ENCODE measurements at regions not wholly inside any gene's neighbourhood (a gene's known extent, or its start where the extent isn't known, plus 50 kb on each side); places are given as distances from the start of the nearest gene placed in this dataset.

- no peak for TF ChIP-seq CTCF (IDR thresholded peaks at IDR 0.05; ENCODE audit: control insufficient read depth, extremely low read depth, insufficient read depth)
- no peak overlapping the region for H3K4me3 ChIP-seq (ENCODE audit: low read depth, low read length)
- DNase-seq (ENCODE audit: low read depth) = no peak
Observed at GRCh38 chr3:194960446-194961032, 274.9 kb downstream of the FAM43A start.

- no peak for DNase-seq (ENCODE audit: low read depth)
- TF ChIP-seq CTCF (IDR thresholded peaks at IDR 0.05; ENCODE audit: control insufficient read depth, extremely low read depth, insufficient read depth) = no peak
- H3K4me3 ChIP-seq (ENCODE audit: low read depth, low read length) = no peak overlapping the region
Observed at GRCh38 chr3:194961149-194961548, 275.5 kb downstream of the FAM43A start.

- TF ChIP-seq CTCF (IDR thresholded peaks at IDR 0.05; ENCODE audit: control insufficient read depth, extremely low read depth, insufficient read depth) = no peak
- DNase-seq (ENCODE audit: low read depth) = no peak
- H3K4me3 ChIP-seq (ENCODE audit: low read depth, low read length) = no peak overlapping the region
Observed at GRCh38 chr3:194961571-194961970, 275.9 kb downstream of the FAM43A start.

GRCh38 chr3:194962056-194962455, 276.4 kb downstream of the FAM43A start:
- no peak for DNase-seq (ENCODE audit: low read depth)
- no peak for TF ChIP-seq CTCF (IDR thresholded peaks at IDR 0.05; ENCODE audit: control insufficient read depth, extremely low read depth, insufficient read depth)
- H3K4me3 ChIP-seq (ENCODE audit: low read depth, low read length) = no peak overlapping the region

- TF ChIP-seq CTCF (IDR thresholded peaks at IDR 0.05; ENCODE audit: control insufficient read depth, extremely low read depth, insufficient read depth) = no peak
- H3K4me3 ChIP-seq (ENCODE audit: low read depth, low read length) = no peak overlapping the region
- no peak for DNase-seq (ENCODE audit: low read depth)
Observed at GRCh38 chr3:194964809-194965208, 279.1 kb downstream of the FAM43A start.

GRCh38 chr3:194967151-194968117, 281.8 kb downstream of the FAM43A start:
- no peak for TF ChIP-seq CTCF (IDR thresholded peaks at IDR 0.05; ENCODE audit: control insufficient read depth, extremely low read depth, insufficient read depth)
- no peak overlapping the region for H3K4me3 ChIP-seq (ENCODE audit: low read depth, low read length)
- no peak for DNase-seq (ENCODE audit: low read depth)

All from LNCaP clone FGC (cell line).